ENCODE measurements at regions not wholly inside any gene's neighbourhood (a gene's known extent, or its start where the extent isn't known, plus 50 kb on each side); places are given as distances from the start of the nearest gene placed in this dataset.

GRCh38 chr6:25038999-25039398 lies 103.2 kb upstream of the RIPOR2 start:
- DNase-seq = no peak

DNA sequence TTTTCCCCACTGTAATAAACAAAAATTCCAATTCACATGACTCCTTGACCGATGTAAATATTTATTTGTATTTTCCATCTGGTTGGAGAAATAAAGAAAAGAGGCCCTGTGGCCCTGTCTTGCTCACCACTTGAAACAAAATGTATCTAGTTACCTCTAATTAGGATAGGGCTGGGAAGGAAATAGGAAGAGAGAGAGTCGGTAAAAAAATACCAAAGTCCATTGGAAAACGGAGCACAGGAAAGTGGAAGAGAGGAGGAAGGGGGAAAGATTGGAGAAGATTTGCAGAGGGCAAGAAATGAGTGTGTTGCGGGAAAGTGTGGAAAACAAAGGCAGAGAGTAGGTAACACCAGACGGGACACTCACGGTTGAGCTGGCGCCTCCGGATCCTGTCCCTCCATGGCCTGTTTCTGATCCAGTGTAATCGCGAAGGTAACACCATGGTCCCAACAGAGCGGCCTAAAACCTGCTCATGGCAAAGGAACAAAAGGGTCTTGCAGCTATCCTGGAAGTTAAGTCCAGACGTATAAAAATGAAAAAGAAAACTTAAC lies 105.8 kb upstream of the RIPOR2 start:
- no peak for DNase-seq

- DNase-seq = no peak
These were observed 106.3 kb upstream of the RIPOR2 start for GRCh38 chr6:25042036-25042521.

GRCh38 chr6:25042536-25042935 lies 106.8 kb upstream of the RIPOR2 start:
- DNase-seq = no peak

DNA sequence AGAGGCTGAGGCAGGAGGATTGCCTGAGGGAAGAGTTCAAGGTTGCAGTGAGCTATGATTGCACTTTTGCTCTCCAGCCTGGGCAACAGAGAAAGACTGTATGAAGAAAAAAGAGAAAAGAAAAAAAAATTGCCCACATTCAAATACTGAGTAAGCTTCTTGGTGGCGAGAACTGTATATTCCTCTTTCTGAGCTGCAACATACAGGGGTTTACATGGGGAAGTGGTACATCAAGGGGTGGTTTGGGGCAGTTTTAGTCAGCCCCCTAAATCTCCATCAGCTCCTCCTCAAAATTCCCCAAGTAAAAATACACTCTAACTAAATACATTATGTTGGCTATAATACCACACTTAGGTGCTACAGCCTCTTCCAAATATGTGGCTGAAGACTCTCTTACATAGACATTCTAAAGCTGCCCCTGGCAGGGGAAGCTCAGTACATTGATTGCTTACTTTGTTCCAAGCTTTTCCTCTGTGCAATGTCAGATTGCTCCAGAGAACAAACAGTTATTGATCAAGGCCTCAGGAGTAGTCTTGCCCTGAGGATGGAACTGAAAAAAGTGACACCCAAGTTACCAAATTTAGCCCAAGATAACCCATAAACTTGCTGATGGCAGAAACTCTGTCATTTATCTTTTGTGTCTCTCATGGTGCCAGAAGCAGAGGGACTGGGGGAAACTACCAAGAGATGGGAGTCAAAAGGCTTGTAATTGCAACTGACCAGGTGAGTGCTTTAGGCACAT lies 107.4 kb upstream of the RIPOR2 start:
- no peak for DNase-seq

GRCh38 chr6:25043892-25044291 lies 108.1 kb upstream of the RIPOR2 start:
- no peak for DNase-seq

DNA sequence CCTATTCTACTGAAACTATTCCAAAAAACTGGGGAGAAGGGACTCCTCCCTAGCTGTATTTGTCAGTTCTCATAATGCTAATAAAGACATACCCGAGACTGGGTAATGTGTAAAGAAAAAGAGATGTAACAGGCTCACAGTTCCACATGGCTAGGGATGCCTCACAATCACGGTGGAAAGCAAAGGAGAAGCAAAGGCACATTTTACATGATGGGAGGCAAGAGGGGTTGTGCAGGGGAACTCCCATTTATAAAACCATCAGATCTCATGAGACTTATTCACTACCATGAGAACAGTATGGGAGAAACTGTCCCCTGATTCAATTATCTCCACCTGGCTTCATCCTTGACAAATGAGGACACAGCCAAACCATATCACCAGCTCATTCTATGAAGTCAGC lies 111.2 kb upstream of the RIPOR2 start:
- no peak for DNase-seq

DNA sequence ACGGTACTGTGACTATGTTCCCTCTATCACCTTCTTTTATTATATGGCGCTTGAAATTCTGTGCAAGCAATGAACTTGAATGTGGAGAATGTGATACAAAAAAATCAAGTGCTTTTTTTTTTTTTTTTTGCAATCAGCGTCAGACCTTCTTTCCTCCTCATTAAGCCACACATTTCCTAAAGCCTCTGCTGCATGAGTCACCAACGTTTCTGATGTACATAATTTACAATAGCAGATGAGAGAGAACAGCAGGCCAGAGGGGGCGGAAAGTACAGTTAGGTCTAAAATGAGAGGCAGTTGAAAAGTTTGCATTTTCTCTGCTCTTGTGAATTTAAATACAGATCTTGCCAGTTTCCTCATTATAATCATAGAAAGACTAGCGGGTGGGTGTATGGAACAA lies 114.6 kb upstream of the RIPOR2 start:
- DNase-seq = peak; percentile 80

DNA sequence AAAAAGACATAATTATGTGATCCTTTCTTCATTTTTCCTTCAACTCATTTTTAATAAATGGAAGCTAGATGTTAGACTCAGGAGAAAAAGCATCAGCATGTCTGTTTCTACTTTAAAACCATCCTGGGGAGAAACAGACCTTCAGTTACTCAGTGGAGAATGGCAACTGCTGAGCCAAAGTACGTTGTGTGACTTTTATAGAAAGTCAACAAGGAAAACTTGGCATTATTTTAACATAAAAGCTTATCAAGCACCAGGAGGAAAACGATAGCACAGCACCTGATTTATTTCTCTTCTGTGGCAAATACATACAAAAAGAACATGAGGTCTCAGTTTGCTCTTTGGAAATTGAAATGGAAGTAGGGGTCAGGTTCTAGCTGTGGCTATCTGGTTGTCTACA lies 115.3 kb upstream of the RIPOR2 start:
- DNase-seq = no peak

DNA sequence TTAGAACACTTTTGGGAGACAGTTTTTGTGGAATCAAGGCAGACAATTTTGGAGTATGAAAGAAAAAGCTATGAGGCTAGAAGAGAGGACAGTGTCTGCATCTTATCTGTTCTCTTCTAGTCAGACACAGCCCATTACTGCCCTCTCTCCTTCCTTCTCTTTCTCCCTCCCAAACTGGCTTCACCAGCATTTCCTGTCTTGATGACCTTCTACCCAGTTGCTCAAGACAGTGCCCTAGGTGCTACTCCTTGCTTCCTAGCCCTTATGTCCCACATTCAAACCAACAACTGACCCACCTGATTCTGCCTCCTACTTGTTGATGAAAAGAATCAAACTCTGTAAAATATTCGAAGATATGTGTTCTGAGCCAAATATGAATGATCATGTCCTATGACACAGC lies 116.4 kb upstream of the RIPOR2 start:
- DNase-seq = no peak

DNA sequence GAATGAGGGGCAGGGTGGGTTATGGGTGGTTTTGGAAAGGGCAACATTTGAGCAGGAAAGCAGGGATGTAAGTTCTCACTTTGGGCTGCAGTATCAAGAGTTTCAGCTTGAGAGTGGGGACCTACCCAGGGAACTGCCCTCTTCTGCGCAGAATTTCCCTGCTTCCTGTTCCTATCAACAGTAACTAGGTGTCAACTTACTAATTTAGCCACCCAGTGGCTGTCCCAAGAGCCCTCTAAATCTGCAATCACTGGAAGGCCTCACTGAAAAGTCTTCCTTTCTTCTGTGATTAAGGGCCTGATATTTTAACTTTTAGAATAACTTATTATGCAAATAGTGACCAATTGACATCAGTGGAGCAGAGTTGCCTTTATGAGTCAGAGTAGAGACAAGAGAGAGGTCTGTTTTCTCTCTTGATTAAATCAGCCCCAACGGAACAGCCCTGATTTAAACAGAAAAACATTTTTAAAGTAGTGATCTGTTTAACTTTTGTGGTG lies 118.2 kb upstream of the RIPOR2 start:
- DNase-seq = peak; percentile 84

- peak; percentile 84 for DNase-seq
These were observed 118.7 kb upstream of the RIPOR2 start for GRCh38 chr6:25054469-25054868.

DNA sequence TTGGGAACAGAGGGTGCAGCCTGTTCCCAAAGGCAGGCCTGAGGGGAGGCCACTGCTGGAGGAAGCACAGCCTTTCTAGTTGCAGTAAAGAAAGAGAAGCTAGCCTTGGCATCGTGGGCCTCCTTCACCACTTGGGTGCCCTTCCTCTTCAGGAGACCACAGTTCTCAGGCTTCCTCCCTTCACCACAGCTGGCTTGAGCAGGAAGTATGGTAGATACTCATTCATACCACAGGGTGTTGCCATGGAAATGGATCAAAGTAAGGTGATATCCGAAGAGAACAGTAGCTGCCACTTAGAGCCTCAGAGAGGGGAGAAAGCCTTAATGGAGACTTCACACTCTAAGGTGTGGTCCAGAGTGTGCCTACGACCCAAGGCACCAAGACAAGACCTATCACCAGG lies 120.4 kb upstream of the RIPOR2 start:
- DNase-seq = no peak

DNA sequence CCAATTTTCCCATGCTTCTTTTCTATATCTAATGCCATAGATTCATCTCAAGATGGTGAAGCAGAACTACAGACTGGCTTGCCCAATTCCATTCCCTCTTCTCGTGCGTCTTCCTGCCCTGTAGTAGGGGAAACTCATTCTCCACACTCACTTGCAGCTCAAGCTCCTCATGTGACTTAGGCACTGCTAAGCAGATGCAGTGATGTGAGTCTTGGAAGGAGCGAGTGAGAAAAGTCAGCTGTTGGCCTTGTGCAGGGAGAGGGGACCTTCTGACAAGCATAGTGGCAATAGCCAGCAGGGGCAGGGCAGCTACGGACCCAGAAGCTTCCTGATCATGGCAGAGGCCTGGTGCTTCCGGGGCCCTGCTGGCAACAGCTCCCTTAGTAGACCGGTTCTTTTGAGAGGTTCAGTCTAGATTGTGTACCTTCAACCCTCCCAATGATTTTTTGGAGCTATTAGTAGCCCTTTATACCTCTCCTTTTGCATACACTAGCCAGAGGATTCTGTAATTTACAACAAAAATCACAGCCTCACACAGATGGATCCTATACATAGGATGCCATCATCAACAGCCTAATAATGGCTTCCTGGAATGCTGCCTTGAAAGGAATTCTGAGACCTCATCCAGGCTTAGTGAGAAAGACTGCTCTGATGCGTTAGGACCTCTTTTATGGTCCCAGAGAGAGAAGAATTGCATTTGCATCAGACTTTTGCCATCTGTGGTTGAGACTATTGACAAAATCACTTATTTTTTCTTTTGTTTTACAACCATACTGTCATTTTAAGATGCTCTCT lies 121.5 kb upstream of the RIPOR2 start:
- peak; percentile 40 for DNase-seq

GRCh38 chr6:25058441-25058840 lies 122.7 kb upstream of the RIPOR2 start:
- no peak for DNase-seq

- no peak for DNase-seq
These were observed 123.2 kb upstream of the RIPOR2 start for GRCh38 chr6:25058941-25059340.

DNA sequence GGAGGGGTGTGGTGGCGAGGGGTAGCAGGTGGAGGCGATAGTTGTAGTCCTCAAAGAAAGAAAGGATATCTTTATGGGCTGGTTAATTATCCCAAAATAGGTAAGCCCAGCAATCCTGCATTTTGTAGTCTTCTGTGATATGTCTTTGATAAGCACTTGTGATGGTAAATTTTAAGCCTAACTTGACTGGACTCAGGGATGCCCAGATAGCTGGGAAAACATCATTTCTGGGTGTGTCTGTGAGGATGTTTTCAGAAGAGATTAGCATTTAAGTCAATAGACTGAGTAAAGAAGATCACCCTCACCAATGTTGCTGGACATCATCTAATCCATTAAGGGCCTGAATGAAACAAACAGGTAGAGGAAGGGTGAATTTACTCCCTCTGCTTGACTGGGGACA lies 124.8 kb upstream of the RIPOR2 start:
- no peak for DNase-seq

GRCh38 chr6:25061289-25061936 lies 125.7 kb upstream of the RIPOR2 start:
- peak; percentile 93 for DNase-seq

GRCh38 chr6:25062070-25062811 lies 126.5 kb upstream of the RIPOR2 start:
- DNase-seq = no peak

- DNase-seq = peak; percentile 65
These were observed 128.2 kb upstream of the RIPOR2 start for GRCh38 chr6:25064006-25064405.

GRCh38 chr6:25065666-25066065 lies 129.9 kb upstream of the RIPOR2 start:
- DNase-seq = no peak

DNA sequence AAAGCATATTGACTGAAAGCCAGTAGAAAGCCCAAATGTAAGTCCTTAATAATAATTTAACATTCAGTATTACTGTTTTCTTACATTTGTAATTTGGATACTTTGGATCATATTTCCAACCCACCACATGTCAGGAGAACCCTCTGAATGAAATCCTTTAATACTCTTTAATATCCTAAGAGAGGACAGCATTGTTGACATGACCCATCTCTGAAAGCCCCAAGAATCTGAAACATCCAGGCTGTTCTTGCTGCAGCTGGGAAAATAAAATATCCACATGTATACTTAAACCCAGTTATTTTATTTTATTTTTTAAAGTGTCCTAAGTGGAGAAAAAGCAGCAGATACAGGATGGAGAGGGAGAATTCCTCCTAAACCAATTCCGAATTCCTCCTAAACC lies 130.8 kb upstream of the RIPOR2 start:
- peak; percentile 69 for DNase-seq
